Muscle of leg (tissue), 3 donors: ENCODE measurements at regions not wholly inside any gene's neighbourhood (a gene's known extent, or its start where the extent isn't known, plus 50 kb on each side); places are given as distances from the start of the nearest gene placed in this dataset.

Source experiments
- DNase-seq: peaks from one replicate; pipeline ENCODE4 v3.0.0; 2013
- H3K27ac ChIP-seq: one replicate; pipeline ENCODE4 v1.5.1; 2013; ENCODE audit warnings: mild to moderate bottlenecking, low read length, control low read depth
- H3K27me3 ChIP-seq: one replicate; pipeline ENCODE4 v1.6.1; 2013; ENCODE audit warnings: low read length; ENCODE audit not compliant: control insufficient read depth, insufficient read depth
- H3K36me3 ChIP-seq: one replicate; pipeline ENCODE4 v1.6.1; 2013; ENCODE audit warnings: low read length; ENCODE audit not compliant: control insufficient read depth, insufficient read depth
- H3K4me1 ChIP-seq: one replicate; pipeline ENCODE4 v1.6.1; 2013; ENCODE audit warnings: low read length; ENCODE audit not compliant: control insufficient read depth, insufficient read depth
- H3K4me3 ChIP-seq: one replicate; pipeline ENCODE4 v1.5.1; 2013; ENCODE audit warnings: low read length, control low read depth
- H3K9me3 ChIP-seq: replicated peaks from 2 replicates; pipeline ENCODE4 v1.6.1; 2013; ENCODE audit warnings: low read depth, low read length; ENCODE audit not compliant: control insufficient read depth
- WGBS: methylation state at CpG from one replicate; pipeline ENCODE4 v1.1.5; 2013; ENCODE audit warnings: missing lambda C conversion rate; ENCODE audit not compliant: insufficient coverage; 5-methylcytosine and 5-hydroxymethylcytosine counted together

GRCh38 chr7:52838981-52839411 is 196.4 kb upstream of the POM121L12 start:
- Histone ChIP-seq H3K4me1 (no peaks in the 10 kb centered on the region), H3K27me3 (no peaks in the 10 kb centered on the region), H3K36me3 (no peaks in the 10 kb centered on the region), H3K27ac (no peak overlapping the region), H3K4me3 (no peak overlapping the region), H3K9me3 (no peaks in the 10 kb centered on the region)
- WGBS: no CpG with 5 or more reads among the region's 1 CpG
- DNase-seq: peak; percentile 82

- WGBS: no CpG with 5 or more reads among the region's 5 CpGs
- H3K27me3 ChIP-seq: no peaks in the 10 kb centered on the region
- no peak overlapping the region for H3K27ac ChIP-seq
- H3K4me3 ChIP-seq: no peak overlapping the region
- DNase-seq: peak; percentile 22
- no peaks in the 10 kb centered on the region for H3K36me3 ChIP-seq
- no peaks in the 10 kb centered on the region for H3K9me3 ChIP-seq
- H3K4me1 ChIP-seq: no peaks in the 10 kb centered on the region
These were observed 204.1 kb upstream of the POM121L12 start for GRCh38 chr7:52831321-52831720.

GRCh38 chr7:52830801-52831200 is 204.6 kb upstream of the POM121L12 start:
- H3K9me3 ChIP-seq: no peaks in the 10 kb centered on the region
- no peaks in the 10 kb centered on the region for H3K36me3 ChIP-seq
- no CpG with 5 or more reads among the region's 1 CpG for WGBS
- no peaks in the 10 kb centered on the region for H3K27me3 ChIP-seq
- no peaks in the 10 kb centered on the region for H3K4me1 ChIP-seq
- DNase-seq: no peak
- no peak overlapping the region for H3K4me3 ChIP-seq
- H3K27ac ChIP-seq: no peak overlapping the region

GRCh38 chr7:52826515-52827265 is 208.7 kb upstream of the POM121L12 start:
- H3K9me3 ChIP-seq: peaks cover 6% of the 10 kb centered on the region
- no peaks in the 10 kb centered on the region for H3K4me1 ChIP-seq
- DNase-seq: no peak
- H3K27me3 ChIP-seq: no peaks in the 10 kb centered on the region
- no peaks in the 10 kb centered on the region for H3K36me3 ChIP-seq
- no peak overlapping the region for H3K4me3 ChIP-seq
- H3K27ac ChIP-seq: no peak overlapping the region
- 48% methylated on average over 3 of the region's 6 CpGs for WGBS

- Histone ChIP-seq H3K27ac (no peak overlapping the region), H3K4me1 (no peaks in the 10 kb centered on the region)
These were observed 209.8 kb upstream of the POM121L12 start for GRCh38 chr7:52825611-52826010.

GRCh38 chr7:52811537-52811936 is 223.9 kb upstream of the POM121L12 start:
- WGBS: no CpG with 5 or more reads among the region's 1 CpG
- H3K4me3 ChIP-seq: no peak overlapping the region
- H3K4me1 ChIP-seq: no peaks in the 10 kb centered on the region
- no peaks in the 10 kb centered on the region for H3K9me3 ChIP-seq
- no peaks in the 10 kb centered on the region for H3K27me3 ChIP-seq
- no peak for DNase-seq
- no peak overlapping the region for H3K27ac ChIP-seq
- no peaks in the 10 kb centered on the region for H3K36me3 ChIP-seq

More at GRCh38 chr7:52825611-52826010, 209.8 kb upstream of the POM121L12 start:
- H3K36me3 ChIP-seq: no peaks in the 10 kb centered on the region
- no CpG with 5 or more reads among the region's 3 CpGs for WGBS
- DNase-seq: no peak
- H3K27me3 ChIP-seq: no peaks in the 10 kb centered on the region
- no peak overlapping the region for H3K4me3 ChIP-seq
- peaks cover 11% of the 10 kb centered on the region for H3K9me3 ChIP-seq

GRCh38 chr7:52799817-52800216 is 235.6 kb upstream of the POM121L12 start:
- Histone ChIP-seq H3K4me3 (no peak overlapping the region), H3K36me3 (no peaks in the 10 kb centered on the region), H3K4me1 (no peaks in the 10 kb centered on the region), H3K27me3 (no peaks in the 10 kb centered on the region), H3K27ac (no peak overlapping the region), H3K9me3 (no peaks in the 10 kb centered on the region)
- DNase-seq: no peak
- 93% methylated on average over 5 of the region's 9 CpGs for WGBS

GRCh38 chr7:52797801-52798200 is 237.6 kb upstream of the POM121L12 start:
- no peak overlapping the region for H3K27ac ChIP-seq
- no peak overlapping the region for H3K4me3 ChIP-seq
- no peaks in the 10 kb centered on the region for H3K4me1 ChIP-seq
- no peaks in the 10 kb centered on the region for H3K9me3 ChIP-seq
- no peaks in the 10 kb centered on the region for H3K27me3 ChIP-seq
- H3K36me3 ChIP-seq: no peaks in the 10 kb centered on the region
- no peak for DNase-seq
- WGBS: 80% methylated on average over 2 of the region's 4 CpGs

- Histone ChIP-seq H3K9me3 (no peaks in the 10 kb centered on the region), H3K27ac (no peak overlapping the region), H3K4me1 (no peaks in the 10 kb centered on the region), H3K36me3 (no peaks in the 10 kb centered on the region), H3K27me3 (no peaks in the 10 kb centered on the region), H3K4me3 (no peak overlapping the region)
- WGBS: no CpG with 5 or more reads among the region's 1 CpG
- no peak for DNase-seq
These were observed 240.8 kb upstream of the POM121L12 start for GRCh38 chr7:52794621-52795020.

GRCh38 chr7:52791176-52791700 is 244.2 kb upstream of the POM121L12 start:
- Histone ChIP-seq H3K36me3 (no peaks in the 10 kb centered on the region), H3K27ac (no peak overlapping the region), H3K27me3 (no peaks in the 10 kb centered on the region), H3K9me3 (no peaks in the 10 kb centered on the region), H3K4me3 (no peak overlapping the region), H3K4me1 (no peaks in the 10 kb centered on the region)
- no CpG with 5 or more reads among the region's 4 CpGs for WGBS
- no peak for DNase-seq
